CD4-positive, alpha-beta T cell treated with Interleukin-6 at 100 ng/mL for 8 hours (primary cell): ENCODE measurements at regions not wholly inside any gene's neighbourhood (a gene's known extent, or its start where the extent isn't known, plus 50 kb on each side); places are given as distances from the start of the nearest gene placed in this dataset.
"Not testable (repeated sequence)": the region's sequence is repeated elsewhere in the genome, so short reads cannot be mapped to it uniquely, and the experiment has no call there.

Experiments used
- DNase-seq: peaks from one replicate; pipeline ENCODE4 v3.0.0-alpha.2; 2020; ENCODE audit warnings: mixed read lengths, low spot score

- no peak for DNase-seq
Observed at GRCh38 chr3:103787164-103787871, 1352.5 kb downstream of the ZPLD1 start.

- no peak for DNase-seq
Observed at GRCh38 chr3:103787879-103788278, 1353.1 kb downstream of the ZPLD1 start.

DNA sequence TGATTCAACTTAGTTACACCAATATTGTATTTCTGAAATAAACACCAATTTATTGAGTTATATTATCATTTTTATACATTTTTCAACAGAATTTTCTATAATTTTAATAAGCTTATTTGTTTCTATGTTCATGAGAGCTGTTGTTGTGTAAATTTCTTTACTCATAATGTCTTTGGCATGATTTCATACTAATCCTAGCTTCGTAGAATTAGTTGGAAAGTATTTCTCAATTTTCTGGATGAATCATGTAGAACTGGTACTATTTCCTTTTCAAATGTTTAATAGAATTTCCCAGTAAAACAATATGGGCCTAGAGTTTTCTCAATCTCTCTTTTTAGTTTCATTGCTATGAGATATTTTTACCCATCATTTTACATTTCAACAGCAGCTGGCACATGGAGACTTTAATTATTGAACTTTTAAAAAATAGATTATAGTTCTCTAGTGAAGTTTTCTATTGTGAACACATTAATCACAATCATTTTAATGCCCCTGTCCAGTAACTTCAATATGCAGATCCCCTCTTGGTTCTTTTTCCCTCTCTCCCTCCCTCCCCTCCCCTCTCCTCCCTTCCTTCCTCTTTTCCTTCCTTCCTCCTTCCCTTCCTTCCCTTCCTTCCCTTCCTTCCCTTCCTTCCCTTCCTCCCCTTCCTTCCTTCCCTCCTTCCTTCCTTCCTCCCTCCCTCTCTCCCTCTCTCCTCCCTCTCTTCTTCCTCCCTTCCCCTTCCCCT lies 1357.1 kb downstream of the ZPLD1 start:
- DNase-seq, result no peak

- no peak for DNase-seq
Observed at GRCh38 chr3:103794656-103795055, 1359.8 kb downstream of the ZPLD1 start.

GRCh38 chr3:103796068-103796467 lies 1361.3 kb downstream of the ZPLD1 start:
- no peak for DNase-seq

DNA sequence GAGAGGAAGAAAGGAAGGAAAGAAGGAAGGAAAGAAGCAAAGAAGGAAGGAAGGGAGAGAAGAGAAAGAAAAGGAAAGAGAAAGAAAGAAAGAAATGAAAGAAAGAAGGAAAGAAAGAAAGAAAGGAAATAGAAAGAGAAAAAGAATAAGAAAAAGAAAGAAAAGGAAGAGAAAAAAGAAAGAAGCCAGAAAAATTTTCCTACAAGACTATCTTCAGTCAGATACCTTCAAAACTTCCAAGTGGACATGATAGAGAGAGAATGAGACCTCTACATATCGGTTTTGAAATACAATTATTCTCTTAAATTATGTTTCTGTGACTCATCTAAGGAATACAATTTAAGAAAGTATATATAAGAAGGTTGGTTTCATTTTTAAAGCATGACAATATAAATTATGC lies 1369.0 kb downstream of the ZPLD1 start:
- DNase-seq, result no peak

- DNase-seq, result no peak
Observed at GRCh38 chr3:103810167-103810566, 1375.4 kb downstream of the ZPLD1 start.

GRCh38 chr3:103813955-103814354 lies 1379.1 kb downstream of the ZPLD1 start:
- no peak for DNase-seq

GRCh38 chr3:103818398-103818797 lies 1383.6 kb downstream of the ZPLD1 start:
- no peak for DNase-seq

- DNase-seq, result no peak
Observed at GRCh38 chr3:103818800-103819199, 1384.0 kb downstream of the ZPLD1 start.

GRCh38 chr3:103825586-103825985 lies 1390.8 kb downstream of the ZPLD1 start:
- DNase-seq, result no peak

DNA sequence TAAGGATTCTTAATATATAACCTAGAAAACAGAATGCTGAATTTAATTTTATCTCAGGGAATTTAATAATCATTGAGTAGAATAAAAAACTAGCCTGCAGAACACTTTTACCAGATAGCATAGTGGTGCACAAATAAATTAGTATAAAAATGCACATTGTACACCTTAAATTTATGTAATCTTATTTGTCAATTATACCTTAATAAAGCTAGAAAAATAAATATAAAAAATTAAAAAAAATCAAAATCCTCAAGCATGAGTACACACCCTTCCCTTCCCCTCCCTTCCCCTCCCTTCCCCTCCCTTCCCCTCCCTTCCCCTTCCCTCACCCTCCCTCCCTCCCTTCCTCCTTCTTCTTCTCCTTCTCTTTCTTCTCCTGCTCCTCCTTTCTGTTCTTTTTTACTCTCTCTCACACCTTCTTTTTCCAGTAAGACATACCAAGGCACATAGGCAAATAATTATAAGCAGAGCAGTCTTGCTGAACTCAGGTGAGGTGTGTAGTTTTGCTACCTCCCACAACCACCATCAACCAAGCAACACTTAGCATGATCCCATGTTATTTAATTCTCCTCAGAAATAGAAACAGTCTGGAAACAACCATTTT lies 1395.0 kb downstream of the ZPLD1 start:
- DNase-seq, result no peak

DNA sequence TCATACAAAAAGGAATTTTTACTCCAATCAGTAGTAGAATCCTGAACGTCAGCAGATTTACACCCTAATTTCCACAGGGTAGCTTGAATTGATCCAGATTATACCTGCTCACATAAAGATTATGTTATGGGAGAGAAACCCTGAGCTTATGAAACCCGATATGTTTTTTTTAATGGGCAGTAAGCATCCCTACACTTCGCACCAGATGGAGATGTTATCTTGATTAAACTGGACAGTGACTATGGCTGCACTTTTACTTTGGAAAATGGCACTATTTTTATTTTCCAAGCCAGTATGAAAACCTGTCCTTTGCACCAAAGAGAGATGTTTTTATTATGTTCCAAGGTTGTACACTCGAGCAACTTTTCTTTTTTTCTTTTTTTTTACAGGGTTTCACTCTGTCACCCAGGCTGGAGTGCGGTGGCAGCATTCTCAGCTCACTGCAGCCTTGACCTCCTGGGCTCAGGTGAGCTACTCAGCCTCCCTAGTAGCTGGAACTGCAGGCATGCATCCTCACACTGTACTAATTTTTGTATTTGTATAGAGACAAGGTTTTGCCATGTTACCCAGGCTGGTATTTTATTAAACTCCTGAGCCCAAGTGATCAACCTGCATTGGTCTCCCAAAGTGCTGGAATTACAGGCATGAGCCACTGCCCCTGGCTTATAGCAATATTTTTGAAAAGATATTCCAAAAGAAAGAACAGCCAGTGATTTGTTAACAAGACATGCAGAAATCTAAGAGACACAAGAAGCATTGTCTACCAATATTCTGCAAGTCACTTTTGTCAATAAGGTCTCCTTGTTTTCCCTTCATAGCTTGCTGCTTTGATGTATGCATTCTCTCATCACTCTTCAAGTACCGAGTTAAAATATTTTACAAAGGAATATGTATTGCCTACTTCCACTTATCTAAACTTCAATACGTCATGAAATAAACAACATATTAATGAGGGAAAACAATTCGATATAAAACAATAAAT lies 1412.6 kb downstream of the ZPLD1 start:
- DNase-seq, result no peak

- DNase-seq, result no peak
Observed at GRCh38 chr3:103851793-103852192, 1417.0 kb downstream of the ZPLD1 start.

DNA sequence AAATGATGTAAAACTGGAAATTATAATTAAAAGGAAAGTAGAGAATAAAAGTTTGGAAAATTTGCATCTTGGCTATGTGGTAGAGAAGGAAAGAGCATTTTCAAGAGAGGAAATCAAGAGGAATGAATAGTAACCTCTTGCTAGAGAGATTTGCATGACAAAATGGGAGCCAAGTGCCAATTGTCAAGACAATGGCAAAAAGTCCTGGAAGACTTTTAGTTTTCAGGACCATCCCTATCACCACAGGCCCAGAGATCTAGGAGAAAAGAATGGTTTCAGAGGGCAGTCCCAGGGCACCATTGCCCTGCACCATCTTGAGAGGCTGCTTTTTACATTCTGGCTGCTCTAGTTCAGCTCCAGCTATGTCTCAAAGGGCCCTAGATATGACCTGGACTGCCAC lies 1427.6 kb downstream of the ZPLD1 start:
- DNase-seq, result no peak

- DNase-seq, result no peak
Observed at GRCh38 chr3:103863381-103863780, 1428.6 kb downstream of the ZPLD1 start.

GRCh38 chr3:103866113-103866512 lies 1431.3 kb downstream of the ZPLD1 start:
- no peak for DNase-seq

DNA sequence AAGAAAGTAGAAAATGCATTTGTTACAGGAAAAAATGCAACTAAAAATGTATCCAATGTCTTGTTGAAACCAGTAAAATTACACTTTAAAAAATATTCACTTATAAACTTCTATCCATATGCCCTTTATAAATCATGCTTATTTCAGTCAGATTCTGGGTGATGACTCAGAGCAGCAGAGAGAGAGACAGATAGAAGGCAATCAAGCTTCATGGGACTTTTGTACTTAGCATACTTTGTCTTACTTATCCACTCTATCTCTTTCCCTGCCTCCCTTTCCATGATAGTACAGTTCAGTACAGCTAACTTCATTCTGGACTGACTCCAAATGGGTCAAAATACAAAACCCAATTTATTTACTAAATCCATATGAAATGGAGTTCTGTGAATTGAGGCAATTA lies 1438.2 kb downstream of the ZPLD1 start:
- DNase-seq, result no peak

DNA sequence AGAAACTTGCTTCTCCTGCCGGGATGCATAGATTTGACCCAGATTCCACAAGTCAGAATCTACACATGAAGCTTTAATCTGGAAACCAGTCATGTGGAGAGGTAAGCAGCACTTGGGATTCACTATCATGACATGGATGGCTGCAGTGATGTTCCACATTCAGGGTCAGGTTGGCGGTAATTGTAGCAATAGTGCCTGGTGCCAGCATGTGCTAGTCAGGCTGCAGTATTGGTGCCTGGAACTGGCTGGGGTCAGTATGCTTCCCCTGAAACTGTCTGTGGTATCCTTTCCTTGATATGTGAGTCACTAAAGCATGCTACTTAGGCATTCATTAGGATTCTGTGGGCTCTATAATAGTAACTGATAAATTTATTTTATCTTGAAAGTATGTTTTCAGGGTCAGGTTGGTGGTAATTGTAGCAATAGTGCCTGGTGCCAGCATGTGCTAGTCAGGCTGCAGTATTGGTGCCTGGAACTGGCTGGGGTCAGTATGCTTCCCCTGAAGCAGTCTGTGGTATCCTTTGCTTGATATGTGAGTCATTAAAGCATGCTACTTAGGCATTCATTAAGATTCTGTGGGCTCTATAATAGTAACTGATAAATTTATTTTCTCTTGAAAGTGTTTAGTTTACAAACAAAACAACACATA lies 1439.2 kb downstream of the ZPLD1 start:
- no peak for DNase-seq

GRCh38 chr3:103881809-103882208 lies 1447.0 kb downstream of the ZPLD1 start:
- DNase-seq, result not testable (repeated sequence)

- no peak for DNase-seq
Observed at GRCh38 chr3:103889675-103890074, 1454.9 kb downstream of the ZPLD1 start.
